ENCODE measurements at regions not wholly inside any gene's neighbourhood (a gene's known extent, or its start where the extent isn't known, plus 50 kb on each side); places are given as distances from the start of the nearest gene placed in this dataset.

DNA sequence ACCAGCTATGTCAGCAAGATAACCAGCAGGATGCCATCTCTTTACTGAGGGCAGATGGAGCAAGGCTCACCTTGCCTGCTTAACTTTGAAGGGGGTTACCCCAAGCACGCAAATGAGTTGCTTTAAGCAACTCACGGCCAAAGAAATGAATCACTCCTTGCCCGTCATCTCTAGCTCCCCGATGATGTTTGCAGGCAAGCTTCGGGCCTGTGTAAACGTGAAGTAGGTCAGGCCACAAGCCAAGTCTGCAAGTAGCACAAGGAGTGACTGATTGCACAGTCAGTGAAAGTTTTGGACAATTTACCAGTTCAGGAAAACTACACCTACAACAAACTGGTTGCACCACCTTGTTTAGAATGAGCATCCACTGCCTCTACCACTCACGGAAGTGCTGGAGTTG, 699.7 kb upstream of the TBX3 start:
- Histone ChIP-seq H3K36me3 (ENCODE audit: insufficient read depth, insufficient read length, low read length) (no peaks in the 10 kb centered on the region), H3K4me1 (ENCODE audit: insufficient read depth, insufficient read length) (no peaks in the 10 kb centered on the region), H3K9ac (ENCODE audit: insufficient read length, low read depth) (no peak overlapping the region), H3K9me3 (ENCODE audit: insufficient read depth, low read length) (no peaks in the 10 kb centered on the region), H3K27me3 (ENCODE audit: insufficient read depth, insufficient read length) (no peaks in the 10 kb centered on the region), H3K4me3 (ENCODE audit: insufficient read length, low read depth) (no peak overlapping the region)
- no peak for DNase-seq (ENCODE audit: low read depth, low spot score)
- TF ChIP-seq SUZ12 (IDR thresholded peaks at IDR 0.05; ENCODE audit: extremely low read depth, insufficient read depth, insufficient read length) (no peak), ZNF274 (IDR thresholded peaks at IDR 0.05; ENCODE audit: low read depth, low read length) (no peak), YY1 (IDR thresholded peaks at IDR 0.05; ENCODE audit: insufficient read depth, insufficient read length) (no peak)

DNA sequence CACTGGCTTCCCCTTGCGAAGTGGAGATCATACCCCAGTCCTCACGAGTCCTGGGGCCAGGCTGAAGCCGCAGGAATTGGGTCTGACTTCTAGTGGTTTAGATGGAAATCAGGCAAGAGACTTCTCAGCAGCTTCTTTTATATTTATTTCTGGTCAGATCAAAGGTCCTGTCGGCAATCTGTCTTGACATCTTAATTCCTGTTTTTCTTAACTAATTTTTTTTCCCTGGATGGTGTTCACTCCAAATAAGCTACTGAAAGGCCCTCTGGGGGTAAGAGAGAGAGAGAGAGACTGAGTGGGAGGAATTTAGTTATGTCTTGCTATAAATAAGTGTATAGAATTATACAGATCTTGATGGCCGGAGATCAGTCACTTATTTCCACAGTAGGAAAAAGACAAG, 698.7 kb upstream of the TBX3 start:
- TF ChIP-seq YY1 (IDR thresholded peaks at IDR 0.05; ENCODE audit: insufficient read depth, insufficient read length), result no peak
- no peak for TF ChIP-seq SUZ12 (IDR thresholded peaks at IDR 0.05; ENCODE audit: extremely low read depth, insufficient read depth, insufficient read length)
- TF ChIP-seq ZNF274 (IDR thresholded peaks at IDR 0.05; ENCODE audit: low read depth, low read length), result no peak
- no peak for DNase-seq (ENCODE audit: low read depth, low spot score)
- H3K9ac ChIP-seq (ENCODE audit: insufficient read length, low read depth), result no peak overlapping the region
- no peaks in the 10 kb centered on the region for H3K27me3 ChIP-seq (ENCODE audit: insufficient read depth, insufficient read length)
- no peaks in the 10 kb centered on the region for H3K36me3 ChIP-seq (ENCODE audit: insufficient read depth, insufficient read length, low read length)
- no peak overlapping the region for H3K4me3 ChIP-seq (ENCODE audit: insufficient read length, low read depth)
- H3K4me1 ChIP-seq (ENCODE audit: insufficient read depth, insufficient read length), result no peaks in the 10 kb centered on the region
- no peaks in the 10 kb centered on the region for H3K9me3 ChIP-seq (ENCODE audit: insufficient read depth, low read length)

DNA sequence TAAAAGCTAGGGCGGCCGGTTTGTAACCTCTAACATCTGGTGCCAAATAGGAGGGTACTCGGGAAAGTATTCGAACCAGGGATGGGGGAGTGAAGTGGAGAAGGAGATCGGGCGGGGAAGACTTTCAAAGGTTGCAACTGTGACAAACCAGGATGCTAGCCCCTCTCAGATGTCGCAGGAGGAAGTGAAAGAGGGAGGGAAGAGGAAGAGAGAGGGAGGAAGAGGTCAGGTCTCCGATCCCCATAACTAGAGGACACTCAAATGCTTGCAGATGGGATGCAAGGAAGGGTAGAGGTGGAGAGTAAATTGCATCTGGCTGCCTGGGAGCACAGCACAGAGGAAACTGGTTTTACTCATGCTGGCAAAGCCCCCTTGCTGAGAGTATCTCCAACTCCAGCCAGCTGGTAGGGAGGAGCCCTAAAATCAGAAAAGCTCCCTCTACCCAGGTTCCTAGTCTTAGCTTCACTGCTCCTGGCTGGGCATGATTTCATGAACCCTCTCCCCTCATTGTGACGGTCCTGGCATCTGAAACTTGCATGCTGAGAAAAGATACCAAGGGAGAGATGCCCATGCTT, 696.7 kb upstream of the TBX3 start:
- Histone ChIP-seq H3K4me3 (ENCODE audit: insufficient read length, low read depth) (no peak overlapping the region), H3K4me1 (ENCODE audit: insufficient read depth, insufficient read length) (peaks cover 3% of the 10 kb centered on the region), H3K9ac (ENCODE audit: insufficient read length, low read depth) (no peak overlapping the region), H3K9me3 (ENCODE audit: insufficient read depth, low read length) (no peaks in the 10 kb centered on the region), H3K36me3 (ENCODE audit: insufficient read depth, insufficient read length, low read length) (no peaks in the 10 kb centered on the region), H3K27me3 (ENCODE audit: insufficient read depth, insufficient read length) (no peaks in the 10 kb centered on the region)
- no peak for DNase-seq (ENCODE audit: low read depth, low spot score)
- TF ChIP-seq ZNF274 (IDR thresholded peaks at IDR 0.05; ENCODE audit: low read depth, low read length) (no peak), YY1 (IDR thresholded peaks at IDR 0.05; ENCODE audit: insufficient read depth, insufficient read length) (no peak), SUZ12 (IDR thresholded peaks at IDR 0.05; ENCODE audit: extremely low read depth, insufficient read depth, insufficient read length) (no peak)

DNA sequence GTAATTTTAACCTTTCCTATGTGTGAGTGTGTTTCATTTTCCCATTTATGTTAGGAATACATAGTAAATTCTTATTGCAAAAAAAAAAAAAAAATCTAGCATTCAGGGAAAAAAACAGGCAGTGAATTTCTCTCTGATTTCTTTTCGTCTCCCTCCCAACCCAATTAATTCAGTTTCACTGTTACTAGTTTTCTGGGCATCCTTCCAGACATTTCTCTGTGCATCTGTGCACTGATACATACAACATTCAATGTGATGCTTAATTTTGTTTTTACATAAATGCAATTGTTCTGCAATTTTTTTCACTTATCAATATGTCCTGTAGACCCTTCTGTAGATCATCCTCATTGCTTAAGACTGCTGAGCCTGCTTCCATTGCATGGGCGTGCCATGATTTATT, 694.3 kb upstream of the TBX3 start:
- Histone ChIP-seq H3K4me3 (ENCODE audit: insufficient read length, low read depth) (no peak overlapping the region), H3K36me3 (ENCODE audit: insufficient read depth, insufficient read length, low read length) (no peaks in the 10 kb centered on the region), H3K9ac (ENCODE audit: insufficient read length, low read depth) (no peak overlapping the region), H3K27me3 (ENCODE audit: insufficient read depth, insufficient read length) (no peaks in the 10 kb centered on the region), H3K4me1 (ENCODE audit: insufficient read depth, insufficient read length) (peaks cover 5% of the 10 kb centered on the region), H3K9me3 (ENCODE audit: insufficient read depth, low read length) (no peaks in the 10 kb centered on the region)
- no peak for TF ChIP-seq SUZ12 (IDR thresholded peaks at IDR 0.05; ENCODE audit: extremely low read depth, insufficient read depth, insufficient read length)
- no peak for TF ChIP-seq ZNF274 (IDR thresholded peaks at IDR 0.05; ENCODE audit: low read depth, low read length)
- TF ChIP-seq YY1 (IDR thresholded peaks at IDR 0.05; ENCODE audit: insufficient read depth, insufficient read length), result no peak
- no peak for DNase-seq (ENCODE audit: low read depth, low spot score)

DNA sequence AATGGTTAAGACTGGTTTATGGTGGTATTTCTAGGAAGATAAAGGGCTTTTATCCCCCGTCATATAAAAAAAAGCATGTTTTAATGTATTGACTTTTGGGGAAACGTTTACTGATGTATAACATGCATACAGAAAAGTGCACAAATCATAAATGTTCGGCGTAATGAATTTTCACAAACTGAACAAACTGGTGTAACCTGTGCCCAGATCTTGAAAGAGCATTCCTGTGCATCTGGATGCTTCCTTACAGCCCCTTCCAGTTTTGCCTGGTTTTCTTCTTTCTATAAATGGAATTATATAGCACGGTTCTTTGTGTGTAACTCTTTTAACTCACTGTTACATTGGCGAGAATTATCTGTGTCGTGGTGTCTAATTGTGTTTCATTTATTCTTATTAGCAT, 693.8 kb upstream of the TBX3 start:
- TF ChIP-seq ZNF274 (IDR thresholded peaks at IDR 0.05; ENCODE audit: low read depth, low read length), result no peak
- no peak for TF ChIP-seq YY1 (IDR thresholded peaks at IDR 0.05; ENCODE audit: insufficient read depth, insufficient read length)
- TF ChIP-seq SUZ12 (IDR thresholded peaks at IDR 0.05; ENCODE audit: extremely low read depth, insufficient read depth, insufficient read length), result no peak
- Histone ChIP-seq H3K4me3 (ENCODE audit: insufficient read length, low read depth) (no peak overlapping the region), H3K9me3 (ENCODE audit: insufficient read depth, low read length) (no peaks in the 10 kb centered on the region), H3K27me3 (ENCODE audit: insufficient read depth, insufficient read length) (no peaks in the 10 kb centered on the region), H3K4me1 (ENCODE audit: insufficient read depth, insufficient read length) (peaks cover 5% of the 10 kb centered on the region), H3K36me3 (ENCODE audit: insufficient read depth, insufficient read length, low read length) (no peaks in the 10 kb centered on the region), H3K9ac (ENCODE audit: insufficient read length, low read depth) (no peak overlapping the region)
- no peak for DNase-seq (ENCODE audit: low read depth, low spot score)

DNA sequence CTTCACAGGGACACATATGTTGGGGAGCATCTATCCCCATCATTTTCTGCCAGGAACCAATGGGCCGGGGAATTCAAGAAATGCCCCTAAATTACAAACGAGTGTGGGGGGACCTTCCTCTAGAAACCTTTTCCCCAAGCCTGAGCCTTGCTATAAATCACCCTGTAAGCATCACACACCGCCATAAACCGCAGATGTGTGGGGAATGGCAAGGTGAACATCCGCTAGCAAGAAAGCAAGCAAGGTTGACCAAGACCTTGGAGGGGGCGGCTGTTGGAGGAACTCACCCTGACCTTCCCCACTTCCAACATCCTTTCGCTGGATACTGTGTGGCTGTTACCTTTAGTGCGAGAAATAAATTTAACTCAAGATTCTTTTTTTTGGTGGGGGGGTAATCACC, 693.3 kb upstream of the TBX3 start:
- Histone ChIP-seq H3K4me1 (ENCODE audit: insufficient read depth, insufficient read length) (peaks cover 5% of the 10 kb centered on the region), H3K9me3 (ENCODE audit: insufficient read depth, low read length) (no peaks in the 10 kb centered on the region), H3K27me3 (ENCODE audit: insufficient read depth, insufficient read length) (no peaks in the 10 kb centered on the region), H3K36me3 (ENCODE audit: insufficient read depth, insufficient read length, low read length) (no peaks in the 10 kb centered on the region), H3K4me3 (ENCODE audit: insufficient read length, low read depth) (no peak overlapping the region), H3K9ac (ENCODE audit: insufficient read length, low read depth) (no peak overlapping the region)
- TF ChIP-seq ZNF274 (IDR thresholded peaks at IDR 0.05; ENCODE audit: low read depth, low read length) (no peak), SUZ12 (IDR thresholded peaks at IDR 0.05; ENCODE audit: extremely low read depth, insufficient read depth, insufficient read length) (no peak), YY1 (IDR thresholded peaks at IDR 0.05; ENCODE audit: insufficient read depth, insufficient read length) (no peak)
- DNase-seq (ENCODE audit: low read depth, low spot score), result no peak

DNA sequence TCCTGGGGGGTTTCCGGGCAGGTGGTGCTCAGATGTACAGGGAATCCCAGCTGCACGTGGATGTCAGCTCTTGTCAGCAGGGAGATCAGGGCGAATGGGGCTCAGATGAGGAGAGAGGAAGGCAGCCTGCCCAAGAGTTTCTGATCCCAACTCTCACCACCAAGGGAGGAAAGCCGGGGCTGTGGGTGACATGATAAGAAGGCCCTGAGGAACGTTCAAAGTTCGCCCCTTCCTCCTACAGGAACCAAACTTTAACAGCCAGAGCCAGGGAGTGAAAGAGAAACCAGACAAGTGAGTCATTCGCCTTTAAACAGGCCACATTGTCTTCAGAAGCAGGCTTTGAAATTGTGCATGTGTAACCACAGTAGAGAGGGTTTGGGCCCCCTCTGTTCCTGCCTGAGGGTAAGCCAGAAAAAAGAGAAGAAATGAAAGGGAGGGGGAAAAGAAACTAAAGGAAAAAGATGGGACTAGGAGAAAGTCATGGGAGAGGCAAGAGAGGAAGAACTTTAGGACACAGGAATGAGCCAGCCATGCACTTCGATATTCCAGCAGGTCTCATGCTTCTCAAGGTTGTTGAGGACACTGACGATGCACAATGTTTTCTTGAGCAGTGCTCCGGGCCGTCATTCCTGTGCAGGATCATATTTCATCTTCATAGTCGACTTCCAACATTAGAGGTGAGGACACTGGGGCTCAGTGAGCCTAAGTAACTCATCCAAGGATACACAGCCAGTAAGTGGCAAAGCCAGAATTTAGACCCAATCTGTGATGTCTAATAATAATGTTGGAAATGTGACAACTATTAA, 691.4 kb upstream of the TBX3 start:
- no peaks in the 10 kb centered on the region for H3K36me3 ChIP-seq (ENCODE audit: insufficient read depth, insufficient read length, low read length)
- DNase-seq (ENCODE audit: low read depth, low spot score), result peak; percentile 30
- no peaks in the 10 kb centered on the region for H3K9me3 ChIP-seq (ENCODE audit: insufficient read depth, low read length)
- no peaks in the 10 kb centered on the region for H3K27me3 ChIP-seq (ENCODE audit: insufficient read depth, insufficient read length)
- H3K4me3 ChIP-seq (ENCODE audit: insufficient read length, low read depth), result no peak overlapping the region
- TF ChIP-seq ZNF274 (IDR thresholded peaks at IDR 0.05; ENCODE audit: low read depth, low read length), result no peak
- TF ChIP-seq SUZ12 (IDR thresholded peaks at IDR 0.05; ENCODE audit: extremely low read depth, insufficient read depth, insufficient read length), result no peak
- no peak for TF ChIP-seq YY1 (IDR thresholded peaks at IDR 0.05; ENCODE audit: insufficient read depth, insufficient read length)
- peaks cover 5% of the 10 kb centered on the region for H3K4me1 ChIP-seq (ENCODE audit: insufficient read depth, insufficient read length)
- no peak overlapping the region for H3K9ac ChIP-seq (ENCODE audit: insufficient read length, low read depth)

Data from NT2/D1 (cell line).